HCT116 (cell line): ENCODE measurements at regions not wholly inside any gene's neighbourhood (a gene's known extent, or its start where the extent isn't known, plus 50 kb on each side); places are given as distances from the start of the nearest gene placed in this dataset.

Source experiments
- ATAC-seq: fragments of 200-7000 bp; cut with Tn5 transposase; 2 replicates; pipeline ENCODE4 v1.9.1; 2020; ENCODE audit warnings: mild to moderate bottlenecking, moderate library complexity
- BruUV-seq: library from RNA; stranded (reverse); fragments of 400-500 nt; replicated peaks from 2 replicates; lab custom pipeline; 2021; lab: Mats Ljungman, UMichigan
- CTCF ChIA-PET: fragments of 300-600 bp; sonication (Branson Sonifier 250); formaldehyde crosslinking; loops from one replicate; lab custom pipeline; 2021; ENCODE audit warnings: antibody characterized with exemption; lab: Charles Lee
- POLR2A ChIA-PET: fragments of 300-600, 350-600 bp; sonication (Branson Sonifier 250); formaldehyde crosslinking; loops from one replicate; lab custom pipeline; 2021; ENCODE audit warnings: antibody characterized with exemption; lab: Charles Lee
- RAD21 ChIA-PET, 2 experiments: fragments of 300-600 bp; sonication (Branson Sonifier 250); formaldehyde crosslinking; loops; one replicate each; lab custom pipeline; 2023; ENCODE audit warnings: low total read pairs in 2 of 2; ENCODE audit not compliant: uncharacterized antibody in 2 of 2, unreplicated experiment in 2 of 2, low non-redundant PET in 1 of 2; lab: Charles Lee
- DNase-seq: peaks from one replicate; pipeline ENCODE4 v3.0.0-alpha.2; 2010; ENCODE audit warnings: low read depth, low spot score
- H2AFZ ChIP-seq: fragments of 200-600 bp; shearing (Covaris generic), sonication (generic); 2 replicates; pipeline ENCODE4 v1.6.1; 2017; ENCODE audit warnings: low read depth, mixed run types, mixed read lengths, antibody characterized with exemption, low read length; ENCODE audit not compliant: poor library complexity, severe bottlenecking
- H3K27ac ChIP-seq: 2 replicates; pipeline ENCODE4 v1.5.1; 2012; ENCODE audit warnings: low read depth, low read length
- H3K27me3 ChIP-seq: fragments of 200-600 bp; sonication (generic); 2 replicates; pipeline ENCODE4 v1.6.1; 2016; ENCODE audit warnings: mixed run types, low read length, mixed read lengths; ENCODE audit not compliant: insufficient read depth
- H3K36me3 ChIP-seq, 2 experiments: fragments of 200-500 bp in 1 of 2; fragments of 200-600 bp in 1 of 2; sonication (Bioruptor generic) in 1 of 2; sonication (generic) in 1 of 2; 2 replicates each; pipeline versions ENCODE4 v1.5.1 to v1.6.1; 2014 to 2016; ENCODE audit warnings: low read length in 2 of 2, inconsistent platforms in 1 of 2, mixed read lengths in 1 of 2, mixed run types in 1 of 2; ENCODE audit not compliant: insufficient read depth in 2 of 2, control insufficient read depth in 1 of 2
- H3K4me1 ChIP-seq, 2 experiments: fragments of 200-600 bp in 1 of 2; sonication (generic) in 1 of 2; 2 replicates each; pipeline versions ENCODE4 v1.5.1 to v1.6.1; 2012 to 2017; ENCODE audit warnings: low read length in 2 of 2, inconsistent platforms in 1 of 2, mild to moderate bottlenecking in 1 of 2, mixed read lengths in 1 of 2, mixed run types in 1 of 2, moderate library complexity in 1 of 2; ENCODE audit not compliant: insufficient read depth in 2 of 2, control insufficient read depth in 1 of 2
- H3K4me2 ChIP-seq: fragments of 200-600 bp; sonication (generic); 2 replicates; pipeline ENCODE4 v1.6.1; 2017; ENCODE audit warnings: mixed run types, low read length, mixed read lengths
- H3K4me3 ChIP-seq, 2 experiments: fragments of 200-600 bp in 1 of 2; sonication (generic) in 1 of 2; replicated peaks in 1 of 2; 2 replicates each; pipeline ENCODE4 v1.5.1; 2011 to 2016; ENCODE audit warnings: low read length in 2 of 2, control low read depth in 1 of 2, low read depth in 1 of 2, mild to moderate bottlenecking in 1 of 2, mixed read lengths in 1 of 2, mixed run types in 1 of 2
- H3K79me2 ChIP-seq: fragments of 200-600 bp; sonication (generic); 2 replicates; pipeline ENCODE4 v1.6.1; 2017; ENCODE audit warnings: mild to moderate bottlenecking, mixed run types, low read length, moderate library complexity, mixed read lengths; ENCODE audit not compliant: insufficient read depth
- H3K9ac ChIP-seq: fragments of 200-600 bp; sonication (generic); 2 replicates; pipeline ENCODE4 v1.6.1; 2016; ENCODE audit warnings: low read length, mixed read lengths
- H3K9me2 ChIP-seq: fragments of 200-600 bp; sonication (generic), shearing (Covaris generic); 2 replicates; pipeline ENCODE4 v1.6.1; 2017; ENCODE audit warnings: mixed run types, mild to moderate bottlenecking, moderate library complexity; ENCODE audit not compliant: insufficient read depth
- H3K9me3 ChIP-seq, 2 experiments: fragments of 200-500 bp in 1 of 2; fragments of 200-600 bp in 1 of 2; sonication (Bioruptor generic) in 1 of 2; sonication (generic) in 1 of 2; 2 replicates each; pipeline ENCODE4 v1.6.1; 2014 to 2017; ENCODE audit warnings: low read length in 2 of 2, mixed read lengths in 2 of 2, inconsistent platforms in 1 of 2, low read depth in 1 of 2, mild to moderate bottlenecking in 1 of 2, mixed run types in 1 of 2, moderate library complexity in 1 of 2; ENCODE audit not compliant: control insufficient read depth in 1 of 2, insufficient read depth in 1 of 2
- H4K20me1 ChIP-seq: fragments of 200-600 bp; sonication (generic), shearing (Covaris generic); 2 replicates; pipeline ENCODE4 v1.6.1; 2017; ENCODE audit warnings: mixed run types, mild to moderate bottlenecking, moderate library complexity; ENCODE audit not compliant: insufficient read depth
- EGR1 ChIP-seq: IDR thresholded peaks from 2 replicates; pipeline ENCODE4 v1.6.1; 2012; ENCODE audit warnings: low read depth
- EZH2 ChIP-seq: fragments of 200-600 bp; sonication (generic); IDR thresholded peaks from 2 replicates; pipeline ENCODE4 v1.6.1; 2017; ENCODE audit warnings: antibody characterized with exemption, mixed run types
- EZH2phosphoT487 ChIP-seq: fragments of 200-600 bp; IDR thresholded peaks from 2 replicates; pipeline ENCODE4 v1.6.1; 2018; ENCODE audit warnings: antibody characterized with exemption, borderline replicate concordance
- POLR2A ChIP-seq: IDR thresholded peaks from 2 replicates; pipeline ENCODE4 v1.7.0; 2011; ENCODE audit warnings: borderline replicate concordance; ENCODE audit not compliant: insufficient read depth, insufficient read length; ENCODE audit errors: extremely low read depth
- TCF7L2 ChIP-seq: IDR thresholded peaks from 2 replicates; pipeline ENCODE4 v1.7.0; 2011; ENCODE audit warnings: borderline replicate concordance, inconsistent platforms; ENCODE audit not compliant: insufficient read depth, insufficient read length; ENCODE audit errors: extremely low read depth
- YY1 ChIP-seq: IDR thresholded peaks from 2 replicates; pipeline ENCODE4 v1.6.1; 2011; ENCODE audit warnings: low read length, low read depth, moderate library complexity, mild to moderate bottlenecking; ENCODE audit not compliant: insufficient replicate concordance; ENCODE audit errors: extremely low read depth
- ZFX ChIP-seq: fragments of 450-650 bp; IDR thresholded peaks from 2 replicates; pipeline ENCODE4 v1.6.1; 2017
- intact Hi-C: fragments of 100-400 bp; cut with micrococcal nuclease; formaldehyde crosslinking; loops from 2 replicates; pipeline ENCODE4 v1.10.0; 2022
- TF ChIP-seq, protein P1 (sequence below): IDR thresholded peaks from 2 replicates; pipeline ENCODE4 v1.6.1; 2012; ENCODE audit warnings: low read depth
- TF ChIP-seq, protein P2 (sequence below): IDR thresholded peaks from 2 replicates; pipeline ENCODE4 v1.6.1; 2012
- TF ChIP-seq, protein P3 (sequence below): IDR thresholded peaks from 2 replicates; pipeline ENCODE4 v1.6.1; 2012

DNA sequence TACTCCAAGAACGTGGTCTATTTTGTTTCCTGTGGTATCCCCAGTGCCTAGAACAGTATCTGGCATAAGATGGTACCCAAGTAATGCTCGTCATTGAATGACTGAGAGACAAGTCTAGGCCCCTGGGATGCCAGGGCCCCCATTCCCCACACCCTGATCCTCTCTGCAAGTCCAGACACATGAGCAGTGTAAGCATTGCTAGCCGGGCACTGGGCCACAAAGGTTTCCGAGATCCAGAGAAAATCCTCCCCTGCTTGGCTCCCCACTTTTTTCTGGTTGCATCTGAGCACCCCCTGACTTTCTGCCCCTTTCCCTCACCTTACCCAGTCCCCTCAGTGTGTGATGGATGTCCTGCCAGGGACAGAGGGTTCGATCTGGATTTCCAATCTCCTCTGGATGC, 160.1 kb upstream of the NECTIN1 start:
- ATAC-seq = no peak
- no peak overlapping the region for H3K9ac ChIP-seq
- H3K79me2 ChIP-seq = no peaks in the 10 kb centered on the region
- DNase-seq = no peak
- TF ChIP-seq EGR1 = no peak
- TF ChIP-seq, protein P1, sequence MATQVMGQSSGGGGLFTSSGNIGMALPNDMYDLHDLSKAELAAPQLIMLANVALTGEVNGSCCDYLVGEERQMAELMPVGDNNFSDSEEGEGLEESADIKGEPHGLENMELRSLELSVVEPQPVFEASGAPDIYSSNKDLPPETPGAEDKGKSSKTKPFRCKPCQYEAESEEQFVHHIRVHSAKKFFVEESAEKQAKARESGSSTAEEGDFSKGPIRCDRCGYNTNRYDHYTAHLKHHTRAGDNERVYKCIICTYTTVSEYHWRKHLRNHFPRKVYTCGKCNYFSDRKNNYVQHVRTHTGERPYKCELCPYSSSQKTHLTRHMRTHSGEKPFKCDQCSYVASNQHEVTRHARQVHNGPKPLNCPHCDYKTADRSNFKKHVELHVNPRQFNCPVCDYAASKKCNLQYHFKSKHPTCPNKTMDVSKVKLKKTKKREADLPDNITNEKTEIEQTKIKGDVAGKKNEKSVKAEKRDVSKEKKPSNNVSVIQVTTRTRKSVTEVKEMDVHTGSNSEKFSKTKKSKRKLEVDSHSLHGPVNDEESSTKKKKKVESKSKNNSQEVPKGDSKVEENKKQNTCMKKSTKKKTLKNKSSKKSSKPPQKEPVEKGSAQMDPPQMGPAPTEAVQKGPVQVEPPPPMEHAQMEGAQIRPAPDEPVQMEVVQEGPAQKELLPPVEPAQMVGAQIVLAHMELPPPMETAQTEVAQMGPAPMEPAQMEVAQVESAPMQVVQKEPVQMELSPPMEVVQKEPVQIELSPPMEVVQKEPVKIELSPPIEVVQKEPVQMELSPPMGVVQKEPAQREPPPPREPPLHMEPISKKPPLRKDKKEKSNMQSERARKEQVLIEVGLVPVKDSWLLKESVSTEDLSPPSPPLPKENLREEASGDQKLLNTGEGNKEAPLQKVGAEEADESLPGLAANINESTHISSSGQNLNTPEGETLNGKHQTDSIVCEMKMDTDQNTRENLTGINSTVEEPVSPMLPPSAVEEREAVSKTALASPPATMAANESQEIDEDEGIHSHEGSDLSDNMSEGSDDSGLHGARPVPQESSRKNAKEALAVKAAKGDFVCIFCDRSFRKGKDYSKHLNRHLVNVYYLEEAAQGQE = no peak
- intact Hi-C loops = no loop called here
- no TSS peak for BruUV-seq
- no peak overlapping the region for H3K27ac ChIP-seq
- H3K4me3 ChIP-seq = no peak overlapping the region
- H3K9me3 ChIP-seq = no peaks in the 10 kb centered on the region
- no peaks in the 10 kb centered on the region for H3K36me3 ChIP-seq
- no peak overlapping the region for H2AFZ ChIP-seq
- no peak overlapping the region for H3K4me2 ChIP-seq
- CTCF ChIA-PET = no interaction called here
- H4K20me1 ChIP-seq = no peaks in the 10 kb centered on the region
- POLR2A ChIA-PET = no interaction called here
- H3K4me1 ChIP-seq = no peaks in the 10 kb centered on the region
- no peaks in the 10 kb centered on the region for H3K9me2 ChIP-seq
- RAD21 ChIA-PET = no interaction called here
- H3K27me3 ChIP-seq = peaks cover 41% of the 10 kb centered on the region

DNA sequence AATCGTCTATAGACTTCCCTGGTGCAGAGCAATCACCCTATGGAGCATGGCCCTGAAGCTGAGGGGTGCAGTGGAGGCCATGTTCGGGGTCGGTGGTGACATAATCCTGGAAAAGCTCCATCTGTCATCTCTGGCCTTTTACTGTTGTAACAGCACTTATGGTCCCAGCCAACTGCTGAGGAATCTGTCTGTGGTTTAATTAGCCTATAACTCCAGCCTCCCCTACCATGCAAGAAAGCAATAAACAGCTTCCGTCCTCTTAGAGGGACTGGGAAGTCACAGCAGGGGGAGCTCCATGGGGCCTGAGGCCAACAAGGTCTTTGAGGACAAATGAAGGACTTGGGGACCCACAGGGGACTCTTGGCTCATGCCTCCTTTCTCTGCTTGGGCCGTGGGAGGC, 159.1 kb upstream of the NECTIN1 start:
- ATAC-seq (no peak), DNase-seq (no peak)
- ChIA-PET RAD21 (no interaction called here), CTCF (no interaction called here), POLR2A (no interaction called here)
- Histone ChIP-seq H3K27ac (no peak overlapping the region), H3K36me3 (no peaks in the 10 kb centered on the region), H3K9me3 (no peaks in the 10 kb centered on the region), H2AFZ (no peak overlapping the region), H3K4me3 (no peak overlapping the region), H4K20me1 (no peaks in the 10 kb centered on the region), H3K27me3 (peaks cover 48% of the 10 kb centered on the region), H3K79me2 (no peaks in the 10 kb centered on the region), H3K9ac (no peak overlapping the region), H3K4me2 (no peak overlapping the region), H3K9me2 (no peaks in the 10 kb centered on the region), H3K4me1 (no peaks in the 10 kb centered on the region)
- intact Hi-C loops = no loop called here
- no TSS peak for BruUV-seq
- TF ChIP-seq POLR2A (no peak), TCF7L2 (no peak), EZH2 (no peak), EZH2phosphoT487 (no peak), YY1 (no peak), ZFX (no peak)
- TF ChIP-seq, protein P1 = no peak
- TF ChIP-seq, protein P2, sequence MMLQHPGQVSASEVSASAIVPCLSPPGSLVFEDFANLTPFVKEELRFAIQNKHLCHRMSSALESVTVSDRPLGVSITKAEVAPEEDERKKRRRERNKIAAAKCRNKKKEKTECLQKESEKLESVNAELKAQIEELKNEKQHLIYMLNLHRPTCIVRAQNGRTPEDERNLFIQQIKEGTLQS = no peak
- TF ChIP-seq, protein P3, sequence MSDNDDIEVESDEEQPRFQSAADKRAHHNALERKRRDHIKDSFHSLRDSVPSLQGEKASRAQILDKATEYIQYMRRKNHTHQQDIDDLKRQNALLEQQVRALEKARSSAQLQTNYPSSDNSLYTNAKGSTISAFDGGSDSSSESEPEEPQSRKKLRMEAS = no peak
